ENCODE measurements at regions not wholly inside any gene's neighbourhood (a gene's known extent, or its start where the extent isn't known, plus 50 kb on each side); places are given as distances from the start of the nearest gene placed in this dataset.

DNA sequence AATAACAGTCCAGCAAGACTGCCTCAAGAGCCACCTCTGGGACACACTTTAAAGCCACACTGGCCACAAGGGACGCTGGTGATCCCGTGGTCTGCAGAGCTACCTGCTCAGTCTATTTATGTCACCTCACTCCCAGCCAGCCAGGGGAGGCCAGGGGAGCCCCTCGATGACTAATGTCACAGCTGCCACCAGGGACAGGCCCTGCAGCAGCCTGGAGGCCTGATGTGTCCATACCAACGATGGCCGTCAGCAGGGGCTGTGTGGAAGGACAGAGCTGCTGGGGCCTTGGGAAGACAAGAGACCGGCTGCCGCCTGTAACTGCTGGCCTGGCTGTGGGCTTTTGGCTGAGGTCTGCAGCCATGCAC is 71.0 kb downstream of the SIK1 start:
- TF ChIP-seq, protein P1, sequence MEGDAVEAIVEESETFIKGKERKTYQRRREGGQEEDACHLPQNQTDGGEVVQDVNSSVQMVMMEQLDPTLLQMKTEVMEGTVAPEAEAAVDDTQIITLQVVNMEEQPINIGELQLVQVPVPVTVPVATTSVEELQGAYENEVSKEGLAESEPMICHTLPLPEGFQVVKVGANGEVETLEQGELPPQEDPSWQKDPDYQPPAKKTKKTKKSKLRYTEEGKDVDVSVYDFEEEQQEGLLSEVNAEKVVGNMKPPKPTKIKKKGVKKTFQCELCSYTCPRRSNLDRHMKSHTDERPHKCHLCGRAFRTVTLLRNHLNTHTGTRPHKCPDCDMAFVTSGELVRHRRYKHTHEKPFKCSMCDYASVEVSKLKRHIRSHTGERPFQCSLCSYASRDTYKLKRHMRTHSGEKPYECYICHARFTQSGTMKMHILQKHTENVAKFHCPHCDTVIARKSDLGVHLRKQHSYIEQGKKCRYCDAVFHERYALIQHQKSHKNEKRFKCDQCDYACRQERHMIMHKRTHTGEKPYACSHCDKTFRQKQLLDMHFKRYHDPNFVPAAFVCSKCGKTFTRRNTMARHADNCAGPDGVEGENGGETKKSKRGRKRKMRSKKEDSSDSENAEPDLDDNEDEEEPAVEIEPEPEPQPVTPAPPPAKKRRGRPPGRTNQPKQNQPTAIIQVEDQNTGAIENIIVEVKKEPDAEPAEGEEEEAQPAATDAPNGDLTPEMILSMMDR (IDR thresholded peaks at IDR 0.05; ENCODE audit: low read length) = peak; percentile 47; the same call in 1 of the 2 replicates
- no peak for TF ChIP-seq EZH2 (IDR thresholded peaks at IDR 0.05; ENCODE audit: borderline replicate concordance, low read length)
